NK-92 (cell line): ENCODE measurements at regions not wholly inside any gene's neighbourhood (a gene's known extent, or its start where the extent isn't known, plus 50 kb on each side); places are given as distances from the start of the nearest gene placed in this dataset.
"Not testable (repeated sequence)": the region's sequence is repeated elsewhere in the genome, so short reads cannot be mapped to it uniquely, and the experiment has no call there.

Experiments
- DNase-seq: peaks from one replicate; lab custom pipeline; 2025; ENCODE audit not compliant: unreplicated experiment; lab: John Stamatoyannopoulos, UW

GRCh38 chr5:62143268-62144229 lies 162.5 kb upstream of the KIF2A start:
- DNase-seq: no peak

GRCh38 chr5:62144401-62145022 lies 161.5 kb upstream of the KIF2A start:
- no peak for DNase-seq

GRCh38 chr5:62149879-62150278 lies 156.1 kb upstream of the KIF2A start:
- DNase-seq: no peak

- no peak for DNase-seq
Observed at GRCh38 chr5:62152394-62153087, 153.5 kb upstream of the KIF2A start.

- DNase-seq: no peak
Observed at GRCh38 chr5:62154758-62155157, 151.2 kb upstream of the KIF2A start.

GRCh38 chr5:62155988-62156387 lies 150.0 kb upstream of the KIF2A start:
- no peak for DNase-seq

GRCh38 chr5:62167561-62168057 lies 138.4 kb upstream of the KIF2A start:
- DNase-seq: no peak

GRCh38 chr5:62168506-62169281 lies 137.3 kb upstream of the KIF2A start:
- no peak for DNase-seq

- no peak for DNase-seq
Observed at GRCh38 chr5:62178258-62178657, 127.7 kb upstream of the KIF2A start.

- DNase-seq: no peak
Observed at GRCh38 chr5:62182802-62183201, 123.2 kb upstream of the KIF2A start.

GRCh38 chr5:62183727-62184126 lies 122.3 kb upstream of the KIF2A start:
- DNase-seq: no peak

GRCh38 chr5:62184444-62184843 lies 121.6 kb upstream of the KIF2A start:
- DNase-seq: no peak

GRCh38 chr5:62190173-62190572 lies 115.8 kb upstream of the KIF2A start:
- DNase-seq: no peak

GRCh38 chr5:62190931-62191330 lies 115.1 kb upstream of the KIF2A start:
- no peak for DNase-seq

GRCh38 chr5:62192958-62193357 lies 113.0 kb upstream of the KIF2A start:
- no peak for DNase-seq

GRCh38 chr5:62196532-62196931 lies 109.5 kb upstream of the KIF2A start:
- not testable (repeated sequence) for DNase-seq

GRCh38 chr5:62197697-62198096 lies 108.3 kb upstream of the KIF2A start:
- DNase-seq: no peak

- DNase-seq: no peak
Observed at GRCh38 chr5:62198421-62198820, 107.6 kb upstream of the KIF2A start.

- DNase-seq: no peak
Observed at GRCh38 chr5:62199792-62200716, 106.0 kb upstream of the KIF2A start.
